ENCODE measurements at regions not wholly inside any gene's neighbourhood (a gene's known extent, or its start where the extent isn't known, plus 50 kb on each side); places are given as distances from the start of the nearest gene placed in this dataset.

GRCh38 chrX:117002981-117003380, 540.2 kb upstream of the CT83 start:
- no peaks in the 10 kb centered on the region for H3K4me1 ChIP-seq (ENCODE audit: control extremely low read depth in 1 of 4, control insufficient read depth in 4 of 4, insufficient read depth in 4 of 4, low read length in 3 of 4)
- no peak overlapping the region for H3K4me3 ChIP-seq (ENCODE audit: control insufficient read depth in 1 of 7, extremely low read depth in 1 of 7, insufficient read depth in 4 of 7, low read depth in 2 of 7, low read length in 6 of 7)
- ChIA-PET POLR2A (no interaction called here), CTCF (no interaction called here)
- H3K36me3 ChIP-seq (ENCODE audit: control insufficient read depth in 4 of 4, insufficient read depth in 4 of 4, low read length in 3 of 4), result no peaks in the 10 kb centered on the region
- H3K27me3 ChIP-seq (replicated peaks in 2 of 5; ENCODE audit: control insufficient read depth in 4 of 5, insufficient read depth in 5 of 5, low read length in 4 of 5), result no peaks in the 10 kb centered on the region
- no peak for DNase-seq
- H3K9me3 ChIP-seq (ENCODE audit: control extremely low read depth in 1 of 5, control insufficient read depth in 4 of 5, insufficient read depth in 2 of 5, low read depth in 1 of 5, low read length in 4 of 5), result no peaks in the 10 kb centered on the region
- no peak overlapping the region for H3K27ac ChIP-seq (ENCODE audit: insufficient read depth in 1 of 2, low read depth in 1 of 2, low read length in 2 of 2, poor library complexity in 1 of 2, severe bottlenecking in 2 of 2)
- 60% methylated on average over 1 of the region's 3 CpGs for WGBS (ENCODE audit: insufficient coverage)

GRCh38 chrX:116975517-116975916, 512.7 kb upstream of the CT83 start:
- Histone ChIP-seq H3K4me1 (ENCODE audit: control extremely low read depth in 1 of 4, control insufficient read depth in 4 of 4, insufficient read depth in 4 of 4, low read length in 3 of 4) (no peaks in the 10 kb centered on the region), H3K27me3 (replicated peaks in 2 of 5; ENCODE audit: control insufficient read depth in 4 of 5, insufficient read depth in 5 of 5, low read length in 4 of 5) (no peaks in the 10 kb centered on the region), H3K9me3 (ENCODE audit: control extremely low read depth in 1 of 5, control insufficient read depth in 4 of 5, insufficient read depth in 2 of 5, low read depth in 1 of 5, low read length in 4 of 5) (peaks cover 0 to 2% (median 0%) of the 10 kb centered on the region in 5 experiments), H3K36me3 (ENCODE audit: control insufficient read depth in 4 of 4, insufficient read depth in 4 of 4, low read length in 3 of 4) (no peaks in the 10 kb centered on the region), H3K27ac (ENCODE audit: insufficient read depth in 1 of 2, low read depth in 1 of 2, low read length in 2 of 2, poor library complexity in 1 of 2, severe bottlenecking in 2 of 2) (no peak overlapping the region), H3K4me3 (ENCODE audit: control insufficient read depth in 1 of 7, extremely low read depth in 1 of 7, insufficient read depth in 4 of 7, low read depth in 2 of 7, low read length in 6 of 7) (no peak overlapping the region)
- no peak for DNase-seq
- POLR2A ChIA-PET, result no interaction called here
- CTCF ChIA-PET, result no interaction called here

- Histone ChIP-seq H3K27me3 (replicated peaks in 2 of 5; ENCODE audit: control insufficient read depth in 4 of 5, insufficient read depth in 5 of 5, low read length in 4 of 5) (no peaks in the 10 kb centered on the region), H3K4me3 (ENCODE audit: control insufficient read depth in 1 of 7, extremely low read depth in 1 of 7, insufficient read depth in 4 of 7, low read depth in 2 of 7, low read length in 6 of 7) (no peak overlapping the region), H3K36me3 (ENCODE audit: control insufficient read depth in 4 of 4, insufficient read depth in 4 of 4, low read length in 3 of 4) (no peaks in the 10 kb centered on the region), H3K9me3 (ENCODE audit: control extremely low read depth in 1 of 5, control insufficient read depth in 4 of 5, insufficient read depth in 2 of 5, low read depth in 1 of 5, low read length in 4 of 5) (peaks cover 0 to 2% (median 0%) of the 10 kb centered on the region in 5 experiments), H3K4me1 (ENCODE audit: control extremely low read depth in 1 of 4, control insufficient read depth in 4 of 4, insufficient read depth in 4 of 4, low read length in 3 of 4) (no peaks in the 10 kb centered on the region), H3K27ac (ENCODE audit: insufficient read depth in 1 of 2, low read depth in 1 of 2, low read length in 2 of 2, poor library complexity in 1 of 2, severe bottlenecking in 2 of 2) (no peak overlapping the region)
- DNase-seq, result no peak
- WGBS (ENCODE audit: insufficient coverage), result no CpG with 5 or more reads among the region's 2 CpGs
- ChIA-PET CTCF (no interaction called here), POLR2A (no interaction called here)
These were observed 509.6 kb upstream of the CT83 start for GRCh38 chrX:116972362-116972761.

- no peak for DNase-seq
These were observed 499.3 kb upstream of the CT83 start for GRCh38 chrX:116961872-116962582.

GRCh38 chrX:116930311-116930710, 467.5 kb upstream of the CT83 start:
- H3K9me3 ChIP-seq (ENCODE audit: control extremely low read depth in 1 of 5, control insufficient read depth in 4 of 5, insufficient read depth in 2 of 5, low read depth in 1 of 5, low read length in 4 of 5), result no peaks in the 10 kb centered on the region
- no peaks in the 10 kb centered on the region for H3K4me1 ChIP-seq (ENCODE audit: control extremely low read depth in 1 of 4, control insufficient read depth in 4 of 4, insufficient read depth in 4 of 4, low read length in 3 of 4)
- WGBS (ENCODE audit: insufficient coverage), result no CpG with 5 or more reads among the region's 6 CpGs
- H3K36me3 ChIP-seq (ENCODE audit: control insufficient read depth in 4 of 4, insufficient read depth in 4 of 4, low read length in 3 of 4), result no peaks in the 10 kb centered on the region
- H3K27ac ChIP-seq (ENCODE audit: insufficient read depth in 1 of 2, low read depth in 1 of 2, low read length in 2 of 2, poor library complexity in 1 of 2, severe bottlenecking in 2 of 2), result no peak overlapping the region
- no peaks in the 10 kb centered on the region for H3K27me3 ChIP-seq (replicated peaks in 2 of 5; ENCODE audit: control insufficient read depth in 4 of 5, insufficient read depth in 5 of 5, low read length in 4 of 5)
- no peak overlapping the region for H3K4me3 ChIP-seq (ENCODE audit: control insufficient read depth in 1 of 7, extremely low read depth in 1 of 7, insufficient read depth in 4 of 7, low read depth in 2 of 7, low read length in 6 of 7)
- CTCF ChIA-PET, result no interaction called here
- DNase-seq, result no peak
- POLR2A ChIA-PET, result no interaction called here

More at GRCh38 chrX:116961872-116962582, 499.3 kb upstream of the CT83 start:
- Histone ChIP-seq H3K27ac (ENCODE audit: insufficient read depth in 1 of 2, low read depth in 1 of 2, low read length in 2 of 2, poor library complexity in 1 of 2, severe bottlenecking in 2 of 2) (no peak overlapping the region), H3K9me3 (ENCODE audit: control extremely low read depth in 1 of 5, control insufficient read depth in 4 of 5, insufficient read depth in 2 of 5, low read depth in 1 of 5, low read length in 4 of 5) (no peaks in the 10 kb centered on the region), H3K4me1 (ENCODE audit: control extremely low read depth in 1 of 4, control insufficient read depth in 4 of 4, insufficient read depth in 4 of 4, low read length in 3 of 4) (no peaks in the 10 kb centered on the region), H3K36me3 (ENCODE audit: control insufficient read depth in 4 of 4, insufficient read depth in 4 of 4, low read length in 3 of 4) (no peaks in the 10 kb centered on the region), H3K27me3 (replicated peaks in 2 of 5; ENCODE audit: control insufficient read depth in 4 of 5, insufficient read depth in 5 of 5, low read length in 4 of 5) (no peaks in the 10 kb centered on the region), H3K4me3 (ENCODE audit: control insufficient read depth in 1 of 7, extremely low read depth in 1 of 7, insufficient read depth in 4 of 7, low read depth in 2 of 7, low read length in 6 of 7) (no peak overlapping the region)
- ChIA-PET CTCF (interaction anchor here (0.7 kb wide), 1 partner anchor 37 kb away, joined by 3 read pairs; no protein-coding TSS in a partner anchor), POLR2A (interaction anchor here (0.6 kb wide), 1 partner anchor 74 kb away, joined by 3 read pairs; no protein-coding TSS in a partner anchor)
- 59% methylated on average over 3 of the region's 7 CpGs for WGBS (ENCODE audit: insufficient coverage)

GRCh38 chrX:116897526-116897925, 434.8 kb upstream of the CT83 start:
- H3K4me1 ChIP-seq (ENCODE audit: control extremely low read depth in 1 of 4, control insufficient read depth in 4 of 4, insufficient read depth in 4 of 4, low read length in 3 of 4), result no peaks in the 10 kb centered on the region
- no peaks in the 10 kb centered on the region for H3K27me3 ChIP-seq (replicated peaks in 2 of 5; ENCODE audit: control insufficient read depth in 4 of 5, insufficient read depth in 5 of 5, low read length in 4 of 5)
- H3K27ac ChIP-seq (ENCODE audit: insufficient read depth in 1 of 2, low read depth in 1 of 2, low read length in 2 of 2, poor library complexity in 1 of 2, severe bottlenecking in 2 of 2), result no peak overlapping the region
- DNase-seq, result no peak
- H3K4me3 ChIP-seq (ENCODE audit: control insufficient read depth in 1 of 7, extremely low read depth in 1 of 7, insufficient read depth in 4 of 7, low read depth in 2 of 7, low read length in 6 of 7), result no peak overlapping the region
- H3K36me3 ChIP-seq (ENCODE audit: control insufficient read depth in 4 of 4, insufficient read depth in 4 of 4, low read length in 3 of 4), result no peaks in the 10 kb centered on the region
- CTCF ChIA-PET, result no interaction called here
- no peaks in the 10 kb centered on the region for H3K9me3 ChIP-seq (ENCODE audit: control extremely low read depth in 1 of 5, control insufficient read depth in 4 of 5, insufficient read depth in 2 of 5, low read depth in 1 of 5, low read length in 4 of 5)
- POLR2A ChIA-PET, result no interaction called here

- Histone ChIP-seq H3K4me1 (ENCODE audit: control extremely low read depth in 1 of 4, control insufficient read depth in 4 of 4, insufficient read depth in 4 of 4, low read length in 3 of 4) (no peaks in the 10 kb centered on the region), H3K27ac (ENCODE audit: insufficient read depth in 1 of 2, low read depth in 1 of 2, low read length in 2 of 2, poor library complexity in 1 of 2, severe bottlenecking in 2 of 2) (no peak overlapping the region), H3K4me3 (ENCODE audit: control insufficient read depth in 1 of 7, extremely low read depth in 1 of 7, insufficient read depth in 4 of 7, low read depth in 2 of 7, low read length in 6 of 7) (no peak overlapping the region), H3K36me3 (ENCODE audit: control insufficient read depth in 4 of 4, insufficient read depth in 4 of 4, low read length in 3 of 4) (no peaks in the 10 kb centered on the region), H3K27me3 (replicated peaks in 2 of 5; ENCODE audit: control insufficient read depth in 4 of 5, insufficient read depth in 5 of 5, low read length in 4 of 5) (no peaks in the 10 kb centered on the region), H3K9me3 (ENCODE audit: control extremely low read depth in 1 of 5, control insufficient read depth in 4 of 5, insufficient read depth in 2 of 5, low read depth in 1 of 5, low read length in 4 of 5) (no peaks in the 10 kb centered on the region)
- no peak for DNase-seq
- WGBS (ENCODE audit: insufficient coverage), result no CpG with 5 or more reads among the region's 1 CpG
- CTCF ChIA-PET, result no interaction called here
- POLR2A ChIA-PET, result no interaction called here
These were observed 419.2 kb upstream of the CT83 start for GRCh38 chrX:116881961-116882360.
